GM12872 (cell line): ENCODE measurements at regions not wholly inside any gene's neighbourhood (a gene's known extent, or its start where the extent isn't known, plus 50 kb on each side); places are given as distances from the start of the nearest gene placed in this dataset.

Source experiments
- CTCF ChIP-seq: IDR thresholded peaks from 3 replicates; pipeline ENCODE4 v1.5.1; 2011; ENCODE audit warnings: low read depth, mild to moderate bottlenecking, low read length, moderate library complexity; ENCODE audit not compliant: insufficient read depth

- no peak for TF ChIP-seq CTCF
Measured at GRCh38 chr14:29089849-29090248, 323.3 kb downstream of the FOXG1 start.

- TF ChIP-seq CTCF = no peak
Measured at GRCh38 chr14:29092121-29092520, 325.5 kb downstream of the FOXG1 start.

DNA sequence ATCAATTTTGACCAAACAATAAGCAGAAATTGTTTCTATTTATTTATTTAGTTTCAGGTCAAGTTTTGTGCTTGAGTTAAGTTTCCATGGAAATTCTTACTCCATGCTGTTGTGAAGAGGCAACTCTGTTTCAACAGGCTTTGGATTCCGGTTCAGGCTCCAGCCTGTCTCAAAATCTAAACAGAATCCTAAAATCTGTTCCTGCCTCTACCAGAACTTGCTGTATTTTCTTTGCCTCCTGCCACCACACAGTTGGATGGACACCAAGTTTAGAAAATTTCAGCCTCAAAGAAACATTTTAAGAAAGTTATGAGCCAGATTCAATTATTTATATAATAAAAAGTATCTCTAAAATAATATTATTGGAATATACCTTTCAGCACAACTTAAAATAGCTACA, 330.9 kb downstream of the FOXG1 start:
- TF ChIP-seq CTCF = no peak

DNA sequence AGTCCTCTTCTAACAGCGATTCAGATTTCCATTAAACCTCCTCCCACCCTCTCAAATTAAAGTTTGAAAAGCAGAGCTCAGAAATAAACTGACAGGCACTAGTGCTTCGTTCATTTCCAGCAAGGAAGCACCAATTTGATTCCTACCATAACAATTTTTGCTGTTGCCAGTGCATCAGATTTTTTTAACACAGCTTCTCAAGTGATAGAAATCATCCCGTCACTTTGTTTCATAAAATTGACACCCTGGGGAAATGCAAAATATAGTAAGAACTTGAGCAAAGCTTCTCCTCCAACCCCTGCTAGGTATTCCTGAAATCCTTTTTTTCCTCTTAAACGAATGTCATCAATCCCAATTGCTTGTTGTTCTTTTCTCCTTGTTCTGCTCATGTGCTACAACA, 332.1 kb downstream of the FOXG1 start:
- TF ChIP-seq CTCF = no peak

DNA sequence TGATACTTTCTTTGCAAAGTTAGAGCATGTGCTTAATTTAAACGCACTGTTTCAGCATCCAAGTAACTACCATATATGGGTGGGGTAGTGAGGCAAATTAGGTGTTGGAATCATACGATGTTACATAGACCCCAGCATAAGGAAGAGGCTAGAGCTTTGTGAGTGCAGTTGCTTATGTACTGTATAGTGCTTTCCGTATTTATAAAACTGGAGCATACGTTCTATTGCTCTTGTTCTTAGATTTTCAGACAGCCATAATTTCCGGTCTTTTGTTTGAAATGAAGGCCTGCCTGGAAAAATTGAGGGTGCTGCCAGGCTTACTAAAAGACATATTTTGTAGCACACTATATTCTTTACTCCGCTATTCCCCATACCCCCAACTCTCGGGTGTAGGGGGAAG, 335.7 kb downstream of the FOXG1 start:
- TF ChIP-seq CTCF = no peak

GRCh38 chr14:29102996-29103395, 336.4 kb downstream of the FOXG1 start:
- no peak for TF ChIP-seq CTCF

DNA sequence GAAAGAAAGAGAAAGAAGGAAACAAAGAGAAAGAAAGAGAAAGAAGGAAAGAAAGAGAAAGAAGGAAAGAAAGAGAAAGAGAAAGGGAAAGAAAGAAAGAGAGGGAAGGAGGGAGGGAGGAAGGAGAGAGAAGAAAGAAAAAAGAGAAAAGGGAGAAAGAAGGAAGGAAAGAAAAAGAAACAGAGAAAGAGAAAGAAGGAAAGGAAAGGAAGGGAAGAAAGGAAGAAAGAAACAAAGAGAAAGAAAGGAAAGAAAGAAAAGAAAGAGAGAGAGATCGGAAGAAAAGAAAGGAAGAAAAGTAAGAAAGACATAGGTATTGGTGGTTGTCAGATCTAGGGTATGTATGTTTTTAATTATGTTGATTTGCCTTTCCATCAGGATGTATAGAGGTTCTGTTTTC, 342.3 kb downstream of the FOXG1 start:
- no peak for TF ChIP-seq CTCF

GRCh38 chr14:29109589-29109988, 343.0 kb downstream of the FOXG1 start:
- TF ChIP-seq CTCF = no peak
